ENCODE measurements at regions not wholly inside any gene's neighbourhood (a gene's known extent, or its start where the extent isn't known, plus 50 kb on each side); places are given as distances from the start of the nearest gene placed in this dataset.
"Not testable (repeated sequence)": the region's sequence is repeated elsewhere in the genome, so short reads cannot be mapped to it uniquely, and the experiment has no call there.

- DNase-seq (ENCODE audit: low spot score): no peak
Measured at GRCh38 chr6:68237205-68237604, 397.9 kb upstream of the ADGRB3 start.

DNA sequence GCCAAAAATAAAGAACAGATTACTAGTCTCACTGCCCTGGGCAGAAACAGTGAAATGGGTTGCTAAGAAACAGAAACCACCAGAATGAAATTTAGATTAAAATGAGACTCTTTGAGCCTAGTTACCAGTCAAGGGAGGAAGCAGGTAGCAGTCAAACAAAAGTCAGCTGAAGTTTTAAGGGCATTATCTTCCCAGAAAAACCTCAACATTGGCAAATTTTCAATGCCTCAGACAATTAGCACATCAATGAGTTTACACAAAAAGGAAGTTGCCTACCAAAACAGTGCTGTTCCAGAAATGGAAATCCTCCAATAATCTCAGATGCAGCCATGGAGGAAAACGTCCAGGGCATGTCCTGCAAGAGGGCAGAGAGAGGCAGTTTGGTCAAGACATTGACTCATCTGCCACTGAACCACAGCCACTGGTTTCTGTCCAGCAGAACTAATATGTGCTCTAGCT is 399.7 kb upstream of the ADGRB3 start:
- DNase-seq (ENCODE audit: low spot score): no peak

GRCh38 chr6:68233623-68234022 is 401.5 kb upstream of the ADGRB3 start:
- peak; percentile 1 for DNase-seq (ENCODE audit: low spot score)

DNA sequence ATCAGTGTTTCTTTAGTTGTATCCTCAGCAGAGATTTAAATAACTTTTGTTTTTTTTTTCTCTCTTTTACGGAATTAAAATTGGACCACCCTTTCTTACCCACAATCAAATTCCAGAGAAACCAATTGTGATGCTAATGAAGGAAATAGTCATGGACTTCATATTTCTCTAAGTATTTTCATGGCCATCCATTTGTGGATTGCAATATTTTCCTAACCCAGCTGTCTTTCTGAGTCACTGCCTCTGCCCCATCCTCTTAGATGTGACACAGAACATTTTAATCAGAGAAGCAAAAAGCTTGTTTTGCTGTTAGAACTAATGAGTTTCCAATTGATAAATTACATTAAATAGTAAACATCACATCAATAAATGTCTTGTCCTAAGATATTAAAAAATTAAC is 405.5 kb upstream of the ADGRB3 start:
- DNase-seq (ENCODE audit: low spot score): no peak

GRCh38 chr6:68226460-68226859 is 408.6 kb upstream of the ADGRB3 start:
- DNase-seq (ENCODE audit: low spot score): peak; percentile 48

DNA sequence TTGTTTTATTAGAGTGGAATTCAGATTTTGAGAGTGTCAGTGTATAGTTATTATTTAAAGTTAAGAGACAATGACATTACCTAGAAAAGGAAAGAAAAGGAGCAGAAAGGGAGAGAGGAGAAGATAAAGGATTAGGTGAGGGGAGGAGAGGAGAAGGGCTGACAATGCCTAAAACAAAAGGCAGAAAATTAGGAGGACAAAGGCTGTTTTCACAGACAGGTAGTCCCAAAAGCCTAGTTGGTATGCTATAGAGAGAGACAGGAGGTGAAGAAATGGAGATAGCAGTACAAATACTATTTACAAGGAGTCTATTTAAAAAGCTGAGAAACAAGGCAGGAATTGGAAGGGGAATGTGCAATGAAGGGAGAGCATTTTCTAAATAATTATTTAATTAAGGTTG is 409.4 kb upstream of the ADGRB3 start:
- DNase-seq (ENCODE audit: low spot score): no peak

DNA sequence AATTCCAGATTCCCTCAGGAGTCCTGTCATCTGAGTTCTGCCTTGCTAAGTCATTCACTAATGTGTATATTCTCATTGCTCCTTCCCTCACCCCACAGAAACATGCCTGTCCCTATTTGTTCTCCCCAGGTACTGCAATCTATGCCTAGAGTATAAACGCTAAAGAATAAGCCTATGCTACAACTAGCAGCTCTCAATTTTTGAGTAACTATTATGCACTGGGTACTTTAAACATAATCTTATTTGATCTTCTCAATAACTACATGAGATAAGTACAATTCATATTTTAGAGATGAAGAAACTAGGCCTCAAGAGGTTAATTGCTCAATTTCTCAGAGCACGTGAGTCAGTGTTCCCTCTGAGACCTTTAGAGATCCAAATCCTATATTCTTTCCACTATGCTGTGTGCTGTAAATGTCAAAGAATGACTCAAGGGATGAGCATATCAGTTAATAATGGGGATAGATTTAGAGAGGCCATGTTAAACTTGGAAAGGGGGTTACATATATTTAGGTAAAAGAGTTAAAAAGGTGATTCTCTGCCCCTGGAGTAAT is 423.8 kb upstream of the ADGRB3 start:
- DNase-seq (ENCODE audit: low spot score): peak; percentile 6

DNA sequence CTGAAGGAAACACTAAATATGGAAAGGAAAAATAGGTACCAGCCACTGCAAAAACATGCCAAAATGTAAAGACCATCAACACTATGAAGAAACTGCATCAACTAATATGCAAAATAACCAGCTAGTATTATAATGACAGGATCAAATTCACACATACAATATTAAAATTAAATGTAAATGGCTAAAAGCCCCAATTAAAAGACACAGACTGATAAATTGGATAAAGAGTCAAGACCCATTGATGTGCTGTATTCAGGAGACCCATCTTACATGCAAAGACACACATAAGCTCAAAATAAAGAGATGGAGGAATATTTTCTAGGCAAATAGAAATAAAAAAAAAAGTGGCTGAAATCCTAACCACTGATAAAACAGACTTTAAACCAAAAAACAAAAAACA is 427.5 kb upstream of the ADGRB3 start:
- DNase-seq (ENCODE audit: low spot score): not testable (repeated sequence)

- no peak for DNase-seq (ENCODE audit: low spot score)
Measured at GRCh38 chr6:68200929-68201328, 434.2 kb upstream of the ADGRB3 start.

DNA sequence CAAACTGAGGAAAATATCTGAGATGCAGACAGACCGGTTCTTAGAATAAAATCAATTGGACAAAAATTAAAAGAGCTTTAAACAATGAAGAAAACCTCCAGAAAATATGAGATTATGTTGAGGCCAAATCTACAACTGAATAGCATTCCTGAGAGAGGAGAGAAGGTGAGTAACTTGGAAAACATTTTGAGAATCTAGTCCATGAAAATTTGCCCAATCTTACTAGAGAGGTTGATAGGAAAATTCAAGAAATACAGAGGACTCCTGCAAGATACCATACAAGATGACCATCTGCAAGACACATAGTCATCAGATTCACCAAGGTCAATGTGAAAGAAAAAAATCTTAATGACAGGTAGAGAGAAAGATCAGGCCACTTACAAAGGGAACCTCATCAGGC is 437.7 kb upstream of the ADGRB3 start:
- no peak for DNase-seq (ENCODE audit: low spot score)

GRCh38 chr6:68196645-68197044 is 438.4 kb upstream of the ADGRB3 start:
- DNase-seq (ENCODE audit: low spot score): peak; percentile 24

DNA sequence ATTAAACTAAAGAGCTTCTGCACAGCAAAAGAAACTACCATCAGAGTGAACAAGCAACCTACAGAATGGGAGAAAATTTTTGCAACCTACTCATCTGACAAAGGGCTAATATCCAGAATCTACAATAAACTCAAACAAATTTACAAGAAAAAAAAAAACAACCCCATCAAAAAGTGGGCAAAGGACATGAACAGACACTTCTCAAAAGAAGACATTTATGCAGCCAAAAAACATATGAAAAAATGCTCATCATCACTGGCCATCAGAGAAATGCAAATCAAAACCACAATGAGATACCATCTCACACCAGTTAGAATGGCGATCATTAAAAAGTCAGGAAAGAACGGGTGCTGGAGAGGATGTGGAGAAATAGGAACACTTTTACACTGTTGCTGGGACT is 439.3 kb upstream of the ADGRB3 start:
- not testable (repeated sequence) for DNase-seq (ENCODE audit: low spot score)

DNA sequence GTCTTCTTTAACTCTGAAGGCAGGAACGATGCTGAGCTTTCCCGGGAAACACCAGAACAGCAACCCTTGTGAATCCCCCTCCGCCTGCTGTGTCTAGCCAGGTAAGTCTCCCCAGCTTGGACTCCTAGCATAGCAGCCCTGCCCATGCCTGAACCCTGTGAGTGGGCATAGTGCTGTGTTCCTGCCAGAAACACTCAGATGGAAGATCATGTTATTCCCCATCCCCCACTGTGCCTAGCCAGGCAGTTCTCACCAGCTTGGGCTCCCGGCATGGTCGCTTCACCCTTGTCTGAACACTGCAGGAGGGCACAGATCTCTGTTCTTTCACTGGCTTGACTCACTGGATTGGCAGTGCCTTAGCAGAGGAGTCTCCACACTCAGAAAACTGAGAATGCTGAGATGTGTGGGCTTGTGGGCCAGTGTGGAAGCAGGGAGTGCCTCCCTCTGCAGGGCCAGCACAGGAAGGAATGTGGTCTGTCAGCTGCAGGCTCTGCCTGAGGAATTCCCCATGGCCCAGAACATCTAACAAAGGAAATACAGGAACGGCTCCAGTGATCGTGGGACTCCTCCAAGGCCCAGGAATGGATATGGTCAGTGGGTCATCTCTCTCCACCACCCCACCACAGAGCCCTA is 440.1 kb upstream of the ADGRB3 start:
- DNase-seq (ENCODE audit: low spot score): no peak

DNA sequence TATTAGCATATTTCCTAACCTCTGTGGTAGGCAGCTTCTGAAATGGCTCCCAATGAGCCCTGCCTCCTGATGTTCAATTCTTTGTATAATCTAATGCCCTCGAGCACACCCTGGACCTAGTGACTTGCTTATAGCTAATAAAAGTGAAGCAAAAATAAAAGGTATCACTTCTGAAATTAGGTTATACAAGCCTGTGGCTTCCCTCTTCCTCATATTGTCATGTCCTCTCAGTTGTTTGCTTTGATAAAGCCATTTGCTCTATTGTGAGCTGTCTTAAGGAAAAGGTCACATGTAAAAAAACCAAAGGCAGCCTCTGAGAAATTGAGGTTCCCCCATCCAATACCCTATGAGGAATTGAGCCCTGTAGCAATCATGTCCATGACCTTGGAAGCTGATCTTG is 442.1 kb upstream of the ADGRB3 start:
- no peak for DNase-seq (ENCODE audit: low spot score)

- no peak for DNase-seq (ENCODE audit: low spot score)
Measured at GRCh38 chr6:68189217-68189815, 445.8 kb upstream of the ADGRB3 start.

DNA sequence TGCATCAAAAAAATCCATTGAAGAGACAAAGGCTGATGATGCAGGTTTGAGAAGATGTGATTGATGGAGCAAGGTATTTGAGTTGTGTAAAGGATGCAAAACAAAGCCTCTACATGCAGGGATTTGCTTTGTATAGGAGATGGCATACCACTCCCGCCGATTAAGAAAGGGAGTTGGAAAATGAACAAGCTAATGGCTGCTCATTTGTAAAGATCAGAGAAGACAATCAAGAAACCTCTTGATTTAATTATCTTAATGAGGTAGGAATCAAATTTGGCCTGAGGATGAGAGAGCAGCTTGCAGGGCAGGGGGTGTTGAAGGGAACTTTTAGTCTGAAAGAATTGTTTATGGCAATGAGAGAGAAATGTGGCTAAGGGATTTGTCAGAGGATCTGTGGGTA is 448.2 kb upstream of the ADGRB3 start:
- no peak for DNase-seq (ENCODE audit: low spot score)

DNA sequence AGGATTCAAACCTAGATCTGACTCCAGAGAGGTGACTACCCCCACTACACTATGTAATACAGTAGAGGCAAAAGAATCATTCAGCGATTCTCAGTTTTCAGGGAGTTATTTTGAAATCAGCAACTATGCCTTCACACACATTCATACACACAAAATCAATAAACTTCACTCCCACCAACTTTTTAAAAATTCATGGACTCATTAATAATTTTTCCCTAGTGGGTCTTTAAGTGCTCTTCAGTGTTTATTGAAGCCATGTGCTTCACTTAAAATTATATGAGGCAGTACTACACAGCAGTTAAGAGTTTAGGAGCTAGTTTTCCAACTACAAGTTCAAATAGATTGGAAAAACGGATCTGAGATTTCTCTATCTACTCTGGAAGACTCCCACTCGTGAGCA is 452.7 kb upstream of the ADGRB3 start:
- no peak for DNase-seq (ENCODE audit: low spot score)

DNA sequence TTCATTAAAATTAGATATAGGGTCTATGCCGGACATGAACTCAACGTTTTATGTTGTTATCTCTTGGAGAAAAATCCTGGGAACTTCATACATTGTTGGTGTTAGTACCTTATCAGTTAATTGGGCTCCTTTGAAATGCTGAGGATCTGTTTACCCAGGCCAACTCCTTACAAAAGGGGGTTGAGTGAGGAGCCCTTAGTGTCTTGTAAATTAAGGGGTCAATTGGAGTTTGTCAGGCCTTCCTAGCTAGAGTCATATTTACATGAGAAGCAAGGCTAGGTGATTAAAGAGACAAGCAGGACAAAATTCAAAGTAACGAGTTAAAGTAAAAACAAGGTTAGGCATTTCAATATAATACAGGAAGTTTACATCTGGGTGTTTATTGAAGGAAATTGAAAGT is 454.1 kb upstream of the ADGRB3 start:
- DNase-seq (ENCODE audit: low spot score): not testable (repeated sequence)

DNA sequence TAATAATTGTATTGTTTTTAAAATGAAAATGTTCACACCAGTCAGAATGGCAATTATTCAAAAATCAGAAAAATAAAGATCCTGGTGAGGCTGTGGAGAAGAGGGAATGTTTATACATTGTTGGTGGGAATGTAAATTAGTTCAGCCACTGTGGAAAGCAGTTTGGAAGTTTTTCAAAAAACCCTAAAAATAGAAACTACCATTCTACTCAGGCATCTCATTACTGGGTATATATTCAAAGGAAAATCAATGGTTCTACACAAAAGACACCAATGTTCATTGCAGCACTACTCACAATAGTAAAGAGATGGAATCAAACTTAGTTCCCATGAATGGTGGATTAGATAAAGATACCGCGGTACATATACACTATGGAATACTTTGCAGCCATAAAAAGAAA is 461.5 kb upstream of the ADGRB3 start:
- DNase-seq (ENCODE audit: low spot score): no peak

GRCh38 chr6:68169922-68170321 is 465.2 kb upstream of the ADGRB3 start:
- DNase-seq (ENCODE audit: low spot score): no peak

DNA sequence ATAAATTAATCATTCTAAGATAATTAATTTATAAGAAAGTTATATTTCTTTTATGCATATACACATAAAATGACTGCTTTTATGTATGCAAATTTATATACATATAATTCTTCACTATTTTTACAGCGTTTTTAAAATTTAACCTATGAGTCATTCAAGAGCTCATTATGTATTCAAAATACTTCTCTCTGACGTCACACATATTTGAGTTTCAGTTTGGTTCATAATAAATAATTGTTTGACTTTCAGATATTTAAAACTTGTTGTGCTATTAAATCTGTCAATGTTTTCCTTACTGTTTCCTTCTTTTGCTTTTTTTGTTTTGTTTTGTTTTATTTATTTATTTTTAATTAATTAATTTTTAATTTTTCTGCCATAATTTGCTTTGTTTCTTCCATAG is 467.5 kb upstream of the ADGRB3 start:
- DNase-seq (ENCODE audit: low spot score): no peak

DNA sequence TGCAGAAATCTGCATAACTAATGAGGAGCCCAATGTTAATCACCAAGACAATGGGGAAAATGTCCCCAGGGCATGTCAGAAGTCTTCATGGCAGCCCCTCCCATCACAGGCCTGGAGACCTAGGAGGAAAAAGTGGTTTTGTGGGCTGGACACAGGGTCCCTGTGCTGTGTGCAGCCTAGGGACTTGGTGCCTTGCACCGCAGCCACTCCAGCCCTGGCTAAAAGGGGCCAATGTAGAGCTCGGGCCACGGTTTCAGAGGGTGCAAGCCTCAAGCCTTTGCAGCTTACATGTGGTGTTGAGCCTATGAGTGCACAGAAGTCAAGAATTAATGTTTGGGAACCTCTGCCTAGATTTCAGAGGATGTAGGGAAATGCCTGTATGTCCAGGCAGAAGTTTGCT is 474.3 kb upstream of the ADGRB3 start:
- DNase-seq (ENCODE audit: low spot score): not testable (repeated sequence)

DNA sequence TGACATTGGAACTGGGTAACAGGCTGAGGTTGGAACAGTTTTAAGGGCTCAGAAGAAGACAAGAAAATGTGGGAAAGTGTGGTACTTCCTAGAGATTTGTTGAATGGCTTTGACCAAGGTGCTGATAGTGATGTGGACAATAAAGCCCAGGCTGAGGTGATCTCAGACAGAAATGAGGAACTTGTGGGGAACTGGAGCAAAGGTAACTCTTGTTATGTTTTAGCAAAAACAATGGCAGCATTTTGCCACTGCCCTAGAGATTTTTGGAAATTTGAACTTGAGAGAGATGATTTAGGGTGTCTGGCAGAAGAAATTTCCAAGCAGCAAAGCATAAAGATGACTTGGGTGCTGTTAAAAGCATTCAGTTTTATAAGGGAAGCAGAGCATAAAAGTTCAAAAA is 474.7 kb upstream of the ADGRB3 start:
- no peak for DNase-seq (ENCODE audit: low spot score)

GRCh38 chr6:68159433-68159832 is 475.6 kb upstream of the ADGRB3 start:
- no peak for DNase-seq (ENCODE audit: low spot score)
